B cell (primary cell): ENCODE measurements at regions not wholly inside any gene's neighbourhood (a gene's known extent, or its start where the extent isn't known, plus 50 kb on each side); places are given as distances from the start of the nearest gene placed in this dataset.

Experiments used
- ATAC-seq: fragments of 200-7000 bp; cut with Tn5 transposase; one replicate; pipeline ENCODE4 v1.10.0; 2021; ENCODE audit warnings: low read depth, mild to moderate bottlenecking, moderate number of reproducible peaks, moderate library complexity
- CTCF ChIA-PET: fragments of 350-600 bp; sonication (Branson Sonifier 250); formaldehyde crosslinking; loops from one replicate; lab custom pipeline; 2021; ENCODE audit warnings: antibody characterized with exemption, inconsistent platforms; lab: Charles Lee
- POLR2A ChIA-PET: fragments of 350-600 bp; sonication (Branson Sonifier 250); formaldehyde crosslinking; loops from one replicate; lab custom pipeline; 2021; ENCODE audit warnings: antibody characterized with exemption; lab: Charles Lee
- DNase-seq: peaks from one replicate; pipeline ENCODE4 v3.0.0; 2013
- H2AFZ ChIP-seq: 2 replicates; pipeline ENCODE4 v1.6.1; 2012; ENCODE audit warnings: mild to moderate bottlenecking, low read depth, low read length; ENCODE audit not compliant: insufficient read depth, poor library complexity, severe bottlenecking
- H3K27ac ChIP-seq, 2 donors: 1 replicate in 1 of 2; 2 replicates in 1 of 2; pipeline ENCODE4 v1.5.1; 2012 to 2013; ENCODE audit warnings: low read length in 2 of 2, mild to moderate bottlenecking in 2 of 2, moderate library complexity in 1 of 2
- H3K27me3 ChIP-seq, 4 experiments: fragments of 200-600 bp in 1 of 4; sonication (generic) in 1 of 4; replicated peaks in 1 of 4; 1 replicate in 2 of 4; 2 replicates in 2 of 4; pipeline versions ENCODE4 v1.6.1 to v1.7.0; 2013 to 2016; ENCODE audit warnings: low read length in 3 of 4, mild to moderate bottlenecking in 2 of 4, mixed read lengths in 1 of 4, moderate library complexity in 1 of 4; ENCODE audit not compliant: insufficient read depth in 4 of 4, control insufficient read depth in 3 of 4; ENCODE audit errors: control extremely low read depth in 1 of 4
- H3K36me3 ChIP-seq, 2 experiments: replicated peaks in 1 of 2; 1 replicate in 1 of 2; 2 replicates in 1 of 2; pipeline versions ENCODE4 v1.6.1 to v1.7.1; 2013; ENCODE audit warnings: low read length in 1 of 2; ENCODE audit not compliant: insufficient read depth in 2 of 2, control insufficient read depth in 1 of 2; ENCODE audit errors: control extremely low read depth in 1 of 2, extremely low read depth in 1 of 2
- H3K4me1 ChIP-seq, 2 donors: fragments of 200-600 bp in 1 of 2; sonication (generic) in 1 of 2; 1 replicate in 1 of 2; 2 replicates in 1 of 2; pipeline versions ENCODE4 v1.5.1 to v1.6.1; 2013 to 2017; ENCODE audit warnings: low read length in 2 of 2; ENCODE audit not compliant: control insufficient read depth in 2 of 2, insufficient read depth in 2 of 2
- H3K4me2 ChIP-seq: replicated peaks from 2 replicates; pipeline ENCODE3; 2012; ENCODE audit warnings: mild to moderate bottlenecking, low read depth, low read length; ENCODE audit not compliant: poor library complexity, severe bottlenecking
- H3K4me3 ChIP-seq, 5 experiments: fragments of 200-600 bp in 1 of 5; sonication (generic) in 1 of 5; 1 replicate in 3 of 5; 2 replicates in 2 of 5; pipeline versions ENCODE4 v1.5.1 to v1.7.0; 2011 to 2016; ENCODE audit warnings: low read length in 4 of 5, mild to moderate bottlenecking in 4 of 5, low read depth in 2 of 5, control low read depth in 1 of 5, moderate library complexity in 1 of 5; ENCODE audit not compliant: insufficient read depth in 1 of 5; ENCODE audit errors: control extremely low read depth in 1 of 5, extremely low read depth in 1 of 5
- H3K79me2 ChIP-seq: fragments of 200-600 bp; sonication (generic); one replicate; pipeline ENCODE4 v1.6.0; 2016; ENCODE audit warnings: low read length; ENCODE audit not compliant: control insufficient read depth, insufficient read depth
- H3K9ac ChIP-seq: fragments of 200-600 bp; sonication (generic); 2 replicates; pipeline ENCODE4 v1.6.1; 2017; ENCODE audit warnings: mild to moderate bottlenecking, low read length, moderate library complexity
- H3K9me3 ChIP-seq, 3 donors: one replicate each; pipeline versions ENCODE4 v1.6.1 to v1.7.1; 2013; ENCODE audit warnings: low read length in 2 of 3; ENCODE audit not compliant: control insufficient read depth in 2 of 3, insufficient read depth in 1 of 3; ENCODE audit errors: control extremely low read depth in 1 of 3
- H4K20me1 ChIP-seq: 2 replicates; pipeline ENCODE4 v1.6.0; 2012; ENCODE audit warnings: mild to moderate bottlenecking, low read length; ENCODE audit not compliant: insufficient read depth, control insufficient read depth, poor library complexity, severe bottlenecking
- H3K27ac Mint-ChIP-seq: one replicate; pipeline ENCODE4 v1.8.0; 2021; ENCODE audit warnings: mixed read lengths
- H3K27me3 Mint-ChIP-seq: one replicate; pipeline ENCODE4 v1.8.0; 2021; ENCODE audit warnings: mixed read lengths
- H3K4me1 Mint-ChIP-seq: one replicate; pipeline ENCODE4 v1.8.0; 2021; ENCODE audit warnings: mixed read lengths
- H3K4me3 Mint-ChIP-seq: one replicate; pipeline ENCODE4 v1.8.0; 2021; ENCODE audit warnings: mixed read lengths
- H3K9me3 Mint-ChIP-seq: one replicate; pipeline ENCODE4 v1.8.0; 2022; ENCODE audit warnings: mixed read lengths; ENCODE audit not compliant: insufficient read depth
- CTCF ChIP-seq: fragments of 200-600 bp; IDR thresholded peaks from one replicate; pipeline ENCODE4 v1.8.0; 2022; ENCODE audit warnings: antibody characterized with exemption, mild to moderate bottlenecking
- EZH2 ChIP-seq: IDR thresholded peaks from 2 replicates; pipeline ENCODE4 v1.6.1; 2012; ENCODE audit warnings: borderline replicate concordance, low read depth, mild to moderate bottlenecking, moderate library complexity, low read length; ENCODE audit not compliant: insufficient read depth, poor library complexity, severe bottlenecking
- WGBS: methylation state at CpG from one replicate; pipeline ENCODE4 v1.1.5; 2013; ENCODE audit warnings: missing lambda C conversion rate; ENCODE audit not compliant: insufficient coverage; 5-methylcytosine and 5-hydroxymethylcytosine counted together
- intact Hi-C: fragments of 100-400 bp; cut with micrococcal nuclease; formaldehyde crosslinking; loops from one replicate; pipeline ENCODE4 v1.10.0; 2022

- no peaks in the 10 kb centered on the region for H3K27me3 ChIP-seq
- peaks cover 0 to 4% (median 0%) of the 10 kb centered on the region in 3 donors for H3K9me3 ChIP-seq
- H3K36me3 ChIP-seq: no peaks in the 10 kb centered on the region
- CTCF ChIA-PET: no interaction called here
- no peaks in the 10 kb centered on the region for H3K4me1 ChIP-seq
- no peak overlapping the region for H3K4me2 ChIP-seq
- H4K20me1 ChIP-seq: no peaks in the 10 kb centered on the region
- no peak overlapping the region for H3K4me3 ChIP-seq
- DNase-seq (no peak), ATAC-seq (no peak)
- H3K27ac Mint-ChIP-seq: no peak overlapping the region
- peaks cover 2% of the 10 kb centered on the region for H3K9me3 Mint-ChIP-seq
- POLR2A ChIA-PET: no interaction called here
- no peaks in the 10 kb centered on the region for H3K27me3 Mint-ChIP-seq
- intact Hi-C loops: no loop called here
- H3K4me3 Mint-ChIP-seq: no peak overlapping the region
- no peak overlapping the region for H3K9ac ChIP-seq
- no peak overlapping the region for H2AFZ ChIP-seq
- no peaks in the 10 kb centered on the region for H3K4me1 Mint-ChIP-seq
- TF ChIP-seq EZH2 (no peak), CTCF (no peak)
- no peak overlapping the region for H3K27ac ChIP-seq
- no peaks in the 10 kb centered on the region for H3K79me2 ChIP-seq
- WGBS: no CpG with 5 or more reads among the region's 1 CpG
Observed at GRCh38 chr7:54331311-54331710, 210.9 kb upstream of the VSTM2A start.

- Histone ChIP-seq H4K20me1 (no peaks in the 10 kb centered on the region), H3K4me1 (no peaks in the 10 kb centered on the region), H3K27ac (no peak overlapping the region), H3K27me3 (no peaks in the 10 kb centered on the region), H3K9ac (no peak overlapping the region), H2AFZ (no peak overlapping the region), H3K9me3 (peaks cover 0 to 4% (median 0%) of the 10 kb centered on the region in 3 donors), H3K4me2 (no peak overlapping the region), H3K36me3 (no peaks in the 10 kb centered on the region), H3K4me3 (no peak overlapping the region), H3K79me2 (no peaks in the 10 kb centered on the region)
- ChIA-PET CTCF (no interaction called here), POLR2A (no interaction called here)
- ATAC-seq: no peak
- Mint-ChIP-seq H3K9me3 (peaks cover 2% of the 10 kb centered on the region), H3K4me3 (no peak overlapping the region), H3K27me3 (no peaks in the 10 kb centered on the region), H3K4me1 (no peaks in the 10 kb centered on the region), H3K27ac (no peak overlapping the region)
- intact Hi-C loops: no loop called here
- TF ChIP-seq CTCF: no peak
- no peak for TF ChIP-seq EZH2
- DNase-seq: no peak
- no CpG with 5 or more reads among the region's 2 CpGs for WGBS
Observed at GRCh38 chr7:54332301-54332700, 209.9 kb upstream of the VSTM2A start.
